GM18861 (cell line): ENCODE measurements at regions not wholly inside any gene's neighbourhood (a gene's known extent, or its start where the extent isn't known, plus 50 kb on each side); places are given as distances from the start of the nearest gene placed in this dataset.
"Not testable (repeated sequence)": the region's sequence is repeated elsewhere in the genome, so short reads cannot be mapped to it uniquely, and the experiment has no call there.

ENCODE experiments used
- ATAC-seq: cut with Tn5 transposase; IDR thresholded peaks from one replicate; pipeline ENCODE4 v1.9.1; 2021; ENCODE audit not compliant: unreplicated experiment

DNA sequence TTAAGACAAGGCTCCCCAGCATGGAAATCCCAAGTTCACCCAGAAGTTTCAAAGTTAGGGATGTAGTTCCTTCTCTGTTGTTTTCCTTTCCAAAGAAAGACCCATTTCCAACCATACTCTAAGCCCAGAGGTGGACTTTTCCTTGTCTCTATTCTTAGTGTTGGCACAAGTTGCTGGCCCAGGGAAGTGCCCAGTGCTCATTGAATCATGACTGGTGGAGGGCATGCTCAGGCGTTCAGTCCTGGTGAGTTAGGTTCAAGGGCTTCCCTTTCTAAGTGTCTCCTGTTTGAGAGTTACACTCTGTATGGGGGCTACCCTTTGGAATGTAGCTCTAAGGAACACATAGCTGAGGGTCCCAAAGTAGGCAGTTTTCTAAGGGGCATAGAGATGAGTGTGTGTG lies 389.5 kb downstream of the KCNRG start:
- no peak for ATAC-seq

DNA sequence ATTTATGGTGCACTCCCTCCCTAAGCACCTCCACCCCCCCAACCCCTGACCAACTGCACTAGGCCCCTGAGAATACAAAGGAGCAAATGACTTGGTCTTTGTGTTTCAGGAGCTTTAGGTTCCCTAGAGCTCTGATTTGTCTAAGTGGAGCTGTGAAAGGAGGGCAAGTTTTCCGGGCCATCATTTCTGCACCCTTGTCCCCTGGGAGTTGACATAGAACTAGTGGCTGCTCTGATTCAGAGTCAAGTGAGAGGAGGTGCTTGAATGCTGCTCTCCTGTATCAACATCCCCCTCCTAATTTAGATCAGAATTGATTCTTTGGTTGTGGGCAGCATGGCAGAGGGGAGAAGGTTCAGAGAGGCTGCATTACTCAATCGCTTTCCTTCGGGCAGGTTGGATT lies 391.6 kb downstream of the KCNRG start:
- no peak for ATAC-seq

DNA sequence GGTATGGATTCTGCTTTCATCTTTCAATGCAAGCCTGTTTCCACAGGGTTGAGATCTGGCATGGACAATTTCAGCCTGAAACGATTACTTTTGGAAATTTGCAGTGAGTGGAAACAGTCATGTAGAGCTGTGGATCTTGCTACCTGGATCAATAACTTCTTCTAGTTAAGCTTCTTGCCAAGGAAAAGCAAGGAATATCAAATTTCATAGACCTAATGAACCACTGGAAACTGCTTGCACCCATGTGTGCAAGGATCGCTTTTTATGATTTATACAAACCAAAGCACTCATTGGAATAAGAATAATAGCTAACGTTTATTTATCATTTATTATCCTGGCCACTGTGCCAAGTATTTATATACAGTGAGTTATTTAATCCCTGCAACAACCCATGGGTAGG lies 392.8 kb downstream of the KCNRG start:
- ATAC-seq: no peak

DNA sequence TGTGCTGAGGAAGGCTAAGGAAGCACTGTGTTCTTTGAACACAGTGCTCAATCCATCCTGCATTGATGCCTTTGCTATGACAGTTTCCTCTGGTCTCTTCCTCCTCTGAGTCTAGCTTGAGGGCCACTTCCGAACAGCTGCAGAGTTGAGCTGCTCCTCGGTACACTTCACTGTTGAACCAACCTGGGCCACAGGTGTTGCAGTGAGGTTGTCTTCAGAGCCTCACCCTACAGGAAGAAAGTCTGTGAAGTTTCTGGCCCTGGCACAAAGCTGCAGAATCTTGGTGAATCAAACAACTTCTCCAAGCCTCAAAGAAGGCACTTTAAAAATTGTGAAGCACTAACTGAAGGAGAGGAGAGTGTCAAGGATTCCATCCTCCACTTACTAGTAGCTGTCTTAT lies 394.0 kb downstream of the KCNRG start:
- ATAC-seq: no peak

DNA sequence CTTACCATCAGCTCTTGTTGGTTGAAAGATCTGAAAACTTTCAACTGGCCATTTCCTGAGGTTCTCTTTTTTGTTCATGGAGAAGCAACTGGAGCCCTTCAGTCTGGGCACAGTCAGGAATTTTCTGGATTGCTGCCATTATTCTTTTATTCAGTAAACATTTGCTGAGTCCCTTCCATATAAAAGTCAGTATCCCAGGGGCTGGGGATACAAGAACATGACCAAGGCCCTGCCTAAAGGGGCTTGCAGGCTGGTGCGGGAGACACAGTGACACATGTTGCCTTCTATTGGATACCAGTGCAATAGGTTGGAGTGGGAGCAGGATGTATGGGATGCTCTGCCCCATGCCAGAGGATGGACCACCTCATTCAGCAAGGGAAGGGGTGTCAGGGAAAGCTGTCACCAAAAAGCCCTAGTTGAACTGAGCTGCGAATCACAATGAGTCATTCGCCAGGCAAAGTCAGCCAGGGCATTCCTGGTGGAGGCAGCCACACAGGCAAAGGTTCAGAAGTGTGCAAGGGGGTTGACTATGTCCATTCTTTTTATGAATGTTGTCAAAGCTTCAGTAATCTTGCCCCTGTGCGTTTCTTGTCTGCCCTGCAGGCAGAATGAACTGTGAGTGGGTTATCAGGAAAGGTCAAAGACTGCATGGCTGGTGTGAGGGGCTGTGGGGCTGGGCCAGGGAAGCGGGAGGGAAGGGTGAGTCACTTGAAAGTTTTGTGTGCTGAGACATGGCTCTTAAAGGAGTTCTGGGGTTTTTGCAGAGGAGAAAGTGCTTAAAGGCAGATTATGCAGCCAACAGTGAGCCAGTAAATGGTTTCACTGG lies 395.9 kb downstream of the KCNRG start:
- no peak for ATAC-seq

DNA sequence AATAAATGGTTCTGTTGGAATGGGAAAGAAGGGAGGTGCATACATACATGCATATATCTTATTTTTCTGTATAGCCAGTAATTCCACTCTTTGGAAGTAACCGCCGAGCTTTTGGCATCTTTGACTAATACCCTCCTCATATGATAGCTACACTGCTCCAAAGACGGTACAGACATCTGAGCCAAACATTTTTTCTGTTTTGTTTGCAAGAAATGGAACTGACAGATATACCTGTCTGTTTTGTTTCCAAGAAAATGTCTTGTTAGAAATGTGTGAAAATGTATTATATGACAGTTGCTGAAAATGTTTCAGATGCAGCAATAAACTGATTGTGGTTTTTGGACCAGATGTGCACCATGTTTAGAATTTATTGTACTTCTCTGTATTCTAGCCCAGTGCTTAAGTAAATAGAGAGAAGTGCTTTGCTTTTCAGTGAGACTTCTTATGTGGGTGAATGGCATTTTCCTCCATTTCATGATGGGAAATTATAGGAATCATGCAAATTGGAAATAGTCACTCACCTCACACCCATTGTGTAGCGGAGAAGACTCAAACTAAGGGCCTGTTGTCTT lies 396.9 kb downstream of the KCNRG start:
- no peak for ATAC-seq

DNA sequence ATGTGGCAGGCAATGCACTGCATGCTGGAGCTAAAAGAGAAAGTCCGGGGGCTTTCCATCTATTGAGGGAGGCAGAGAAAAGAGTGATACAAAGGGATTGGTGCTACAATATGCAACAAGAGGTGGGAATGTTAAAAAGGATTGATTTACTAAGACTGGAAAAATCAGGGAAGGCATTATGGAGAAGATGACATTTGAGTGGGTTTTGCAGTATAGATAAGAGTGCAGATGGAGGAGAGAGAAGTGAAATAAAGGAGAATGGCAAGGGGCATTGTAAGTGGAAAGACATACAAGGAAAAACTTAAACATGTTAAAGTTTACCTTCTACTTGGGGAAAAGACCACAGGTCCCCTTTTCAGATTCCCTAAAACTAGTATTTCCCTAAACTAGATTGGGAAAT lies 399.4 kb downstream of the KCNRG start:
- ATAC-seq: no peak

DNA sequence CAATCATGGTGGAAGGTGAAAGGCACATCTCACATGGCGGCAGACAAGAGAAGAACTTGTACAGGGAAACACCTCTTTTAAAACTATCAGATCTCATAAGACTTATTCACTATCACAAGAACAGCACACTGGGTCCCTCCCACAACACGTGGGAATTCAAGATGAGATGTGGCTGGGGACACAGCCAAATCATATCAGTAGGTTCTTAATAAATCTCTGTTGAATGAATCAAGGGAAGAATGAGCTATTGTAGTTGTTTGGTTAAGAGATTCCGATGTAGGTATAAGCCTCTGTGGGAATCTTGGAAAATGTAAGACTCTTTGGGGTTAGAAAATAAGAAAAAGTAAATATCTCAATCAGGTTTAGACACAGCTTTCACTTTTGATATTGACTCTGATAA lies 400.2 kb downstream of the KCNRG start:
- ATAC-seq: no peak

DNA sequence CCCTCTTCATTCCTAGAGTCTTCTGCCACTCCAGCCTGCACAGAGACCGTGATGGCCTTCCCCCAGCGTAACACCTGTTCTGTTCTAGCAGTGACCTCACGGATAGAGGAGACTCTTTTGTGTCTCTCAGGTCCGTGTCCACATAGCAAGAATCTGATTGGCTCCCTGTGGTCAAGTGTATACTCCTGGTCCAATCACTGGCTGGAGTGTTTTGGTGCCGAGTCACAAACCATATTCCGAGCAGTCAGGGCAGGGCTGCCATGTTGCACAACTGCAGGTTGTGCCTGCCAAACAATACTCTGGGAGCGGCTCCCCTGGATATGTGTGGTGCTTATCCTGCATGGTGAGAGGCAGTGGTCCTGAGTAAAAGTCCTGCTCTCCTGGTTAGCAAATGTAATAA lies 402.4 kb downstream of the KCNRG start:
- no peak for ATAC-seq

DNA sequence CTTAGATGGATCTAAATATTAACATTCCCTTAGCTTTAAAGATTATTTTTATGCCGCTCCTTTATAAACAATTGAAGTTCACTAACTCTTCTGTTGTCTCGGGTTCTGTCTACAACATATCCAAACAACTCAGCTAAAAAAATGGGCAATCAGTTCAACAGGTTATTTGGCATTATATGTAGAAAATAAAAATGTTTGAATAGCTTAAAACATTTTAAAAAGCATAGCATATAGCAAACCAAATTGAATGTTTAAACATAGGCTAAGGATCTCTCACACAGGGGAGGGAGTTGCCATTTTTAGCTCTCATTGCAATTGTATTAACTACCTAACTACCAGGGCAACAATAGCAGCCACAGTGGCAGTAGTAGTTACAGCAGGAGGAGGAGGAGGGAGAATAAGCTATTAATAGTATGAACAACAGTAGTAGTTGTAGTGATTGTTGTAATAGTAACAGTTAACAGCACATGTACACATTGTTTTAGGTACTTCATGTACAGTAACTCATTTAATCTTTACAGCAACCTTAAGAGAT lies 404.2 kb downstream of the KCNRG start:
- no peak for ATAC-seq

DNA sequence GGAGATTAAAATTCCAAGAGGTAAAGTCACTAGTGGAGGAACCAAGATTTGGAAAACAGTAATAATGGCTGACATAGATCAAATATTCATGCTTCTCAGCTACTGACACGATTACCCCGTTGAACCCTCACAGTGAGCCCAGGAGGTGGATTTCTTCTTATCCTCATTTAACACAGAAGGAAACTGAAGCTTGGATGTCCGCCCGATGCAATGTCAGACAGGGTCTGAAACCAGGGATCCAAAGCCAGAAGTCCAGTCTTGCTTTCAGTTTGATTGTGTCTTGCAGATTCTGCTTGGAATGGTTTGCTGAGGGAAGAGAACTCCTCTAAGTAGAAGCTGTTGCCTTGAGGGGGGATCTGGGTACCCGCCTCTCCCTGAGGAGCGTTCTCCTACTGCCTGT lies 404.7 kb downstream of the KCNRG start:
- ATAC-seq: no peak

DNA sequence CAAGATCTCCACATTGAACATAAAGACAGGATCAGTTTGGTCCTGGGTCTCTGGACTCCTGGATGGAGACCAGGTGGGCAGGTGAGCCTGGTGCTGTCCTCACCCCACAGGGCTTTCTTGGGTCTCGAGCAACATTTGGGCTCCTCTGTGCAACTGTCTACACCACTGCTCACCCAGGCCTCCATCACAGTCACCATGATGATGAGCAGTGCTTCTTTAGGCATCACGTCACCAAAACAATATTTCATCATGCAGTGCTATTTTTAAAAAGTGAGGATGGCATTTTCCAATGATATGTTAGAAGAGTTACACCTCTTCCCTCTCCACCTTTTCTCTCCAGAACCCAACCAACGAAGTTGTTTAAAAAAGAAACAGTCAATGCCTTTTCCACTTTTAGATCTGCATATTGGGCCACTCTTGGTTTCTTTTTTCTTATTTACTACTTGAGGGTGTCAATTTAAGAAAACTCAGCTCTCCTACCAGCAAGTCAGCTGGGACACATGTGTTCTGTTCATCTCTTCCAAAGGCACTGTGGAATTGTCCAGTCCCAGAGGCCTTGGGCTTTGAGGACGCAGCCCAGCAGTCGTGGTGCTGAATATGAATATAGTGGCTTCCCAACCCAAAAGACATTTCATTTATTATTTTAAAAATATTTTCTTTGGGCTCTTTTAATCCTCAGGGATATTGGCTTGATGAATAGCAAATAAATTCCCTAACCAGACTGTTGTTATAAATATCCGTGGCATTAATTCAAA lies 405.7 kb downstream of the KCNRG start:
- no peak for ATAC-seq

DNA sequence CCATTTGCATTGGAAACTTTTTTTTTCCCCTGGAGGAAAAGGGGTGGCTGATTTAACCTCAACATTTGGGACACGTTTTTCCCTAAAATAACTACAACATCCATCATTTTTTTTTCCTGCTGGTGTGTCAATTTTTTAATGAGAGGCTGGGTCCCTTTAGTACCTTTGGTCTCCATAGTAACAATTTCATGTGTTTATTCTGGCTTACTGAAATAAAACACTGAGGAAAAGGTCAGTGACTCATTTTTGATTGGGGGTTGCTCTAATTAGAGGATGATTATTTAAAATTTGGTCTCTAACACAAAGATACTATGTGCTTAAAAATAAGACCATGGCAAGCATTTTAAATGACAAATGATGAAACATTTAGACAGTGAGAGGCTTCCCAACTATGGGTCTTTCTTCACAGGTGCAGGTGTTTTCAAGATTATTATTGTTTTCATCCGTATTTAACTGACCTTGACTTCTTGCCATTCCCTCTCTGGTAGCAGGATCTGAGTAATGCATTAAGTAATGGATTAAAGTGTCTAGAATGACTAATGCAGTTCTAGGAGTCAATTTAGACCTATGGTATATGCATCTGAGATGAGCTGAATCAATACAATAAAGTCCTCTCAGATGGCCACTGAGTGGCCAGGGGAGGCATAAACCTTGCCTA lies 406.4 kb downstream of the KCNRG start:
- ATAC-seq: no peak

DNA sequence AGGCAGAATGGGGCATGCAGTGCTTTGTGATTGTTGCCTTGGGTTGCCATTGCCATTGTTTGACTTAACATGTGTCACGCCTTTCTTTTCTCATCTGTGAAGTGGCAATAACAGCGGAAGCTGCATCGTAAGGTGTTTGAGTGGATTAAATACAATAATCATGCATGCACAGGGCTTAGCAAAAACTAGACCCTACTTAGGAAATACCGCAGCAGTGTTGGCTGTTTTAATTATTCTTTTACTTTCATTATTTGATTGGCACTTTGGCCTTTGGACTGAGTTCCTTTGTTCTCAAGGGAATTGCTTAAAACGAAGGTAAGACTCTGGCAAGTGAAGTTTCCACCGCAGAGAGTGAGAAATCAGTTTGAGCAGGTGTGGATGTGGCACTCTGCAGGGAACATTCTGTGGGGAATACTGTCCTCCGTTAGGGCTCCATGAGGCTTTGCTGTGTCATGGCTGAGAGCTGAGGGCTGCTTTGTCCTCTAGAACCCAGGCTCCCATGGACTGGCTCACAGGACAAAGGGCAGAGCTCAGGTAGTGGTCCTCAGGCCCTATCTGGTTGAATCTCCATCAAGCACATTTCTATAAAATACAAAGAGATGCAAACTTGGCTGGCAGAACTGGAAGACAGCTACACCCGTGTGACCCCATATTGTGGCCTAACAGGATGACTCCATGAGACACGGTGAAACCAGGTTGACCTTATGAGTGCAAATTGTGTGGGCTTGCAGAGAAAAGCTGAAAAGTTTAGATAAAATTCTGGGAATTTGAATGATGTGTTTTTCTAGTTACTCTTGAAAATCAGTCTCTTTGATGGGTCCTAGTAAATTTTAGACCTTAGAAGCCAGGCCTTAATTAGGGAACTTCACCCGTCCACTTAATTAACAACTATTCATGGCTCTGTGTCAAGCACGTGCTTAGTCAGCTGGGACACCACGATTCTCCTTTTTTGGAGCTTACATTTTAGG lies 407.2 kb downstream of the KCNRG start:
- no peak for ATAC-seq

DNA sequence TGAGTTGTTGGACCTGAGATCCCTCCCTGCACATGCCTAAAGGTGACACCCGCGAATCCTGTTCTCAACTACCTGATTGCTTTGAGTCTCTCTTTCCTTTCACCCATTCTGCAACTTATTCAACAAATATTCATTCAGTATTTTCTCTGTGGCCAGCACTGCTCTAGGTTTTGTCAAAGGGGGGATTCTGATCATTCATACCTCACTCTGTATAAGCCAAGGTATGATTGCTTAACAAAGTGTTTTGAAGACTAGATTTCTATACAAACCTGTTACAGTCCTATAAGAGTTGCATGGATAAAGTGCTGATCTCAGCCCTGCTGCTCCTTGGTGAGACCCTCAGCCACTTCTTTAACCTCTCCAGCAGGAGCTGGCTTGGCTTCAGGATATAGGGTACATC lies 409.7 kb downstream of the KCNRG start:
- ATAC-seq: no peak

DNA sequence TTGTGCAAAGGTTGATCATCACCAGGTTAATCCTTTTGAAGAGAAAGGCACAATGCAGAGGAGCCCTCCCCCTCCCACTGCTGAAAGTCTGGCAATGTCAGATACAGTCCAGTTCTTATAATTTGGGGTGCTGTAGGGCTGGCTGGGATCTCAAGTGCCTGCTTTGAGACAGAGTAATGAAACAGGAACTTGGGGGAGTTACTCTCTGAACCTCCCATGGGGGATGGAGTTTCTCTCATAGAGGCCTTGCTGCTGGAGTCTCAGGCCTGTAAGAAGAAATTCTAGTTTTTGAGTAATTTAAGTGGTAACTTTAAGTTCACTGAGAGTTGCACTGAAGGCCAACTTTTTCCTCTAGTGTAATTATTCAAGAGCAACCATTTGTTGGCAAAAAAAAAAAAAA lies 410.5 kb downstream of the KCNRG start:
- ATAC-seq: no peak

DNA sequence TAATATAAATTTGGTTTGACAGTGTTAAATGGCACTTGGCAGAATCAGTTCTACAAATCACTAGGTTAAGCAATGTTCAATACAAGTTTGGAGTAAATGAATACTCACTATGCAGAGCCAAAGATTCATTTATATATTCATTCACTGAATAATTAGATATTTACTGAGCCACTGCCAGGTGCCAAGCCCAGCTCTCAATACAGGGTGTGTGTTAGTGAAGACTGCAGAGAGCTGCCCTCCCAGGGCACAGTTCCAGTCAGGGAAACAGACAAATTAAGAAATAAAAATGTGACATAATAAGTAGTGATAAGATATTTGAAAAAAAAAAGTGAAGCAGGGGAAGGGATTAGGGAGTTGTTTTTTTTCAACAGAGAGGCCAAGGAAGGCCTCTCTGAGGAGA lies 411.7 kb downstream of the KCNRG start:
- no peak for ATAC-seq

DNA sequence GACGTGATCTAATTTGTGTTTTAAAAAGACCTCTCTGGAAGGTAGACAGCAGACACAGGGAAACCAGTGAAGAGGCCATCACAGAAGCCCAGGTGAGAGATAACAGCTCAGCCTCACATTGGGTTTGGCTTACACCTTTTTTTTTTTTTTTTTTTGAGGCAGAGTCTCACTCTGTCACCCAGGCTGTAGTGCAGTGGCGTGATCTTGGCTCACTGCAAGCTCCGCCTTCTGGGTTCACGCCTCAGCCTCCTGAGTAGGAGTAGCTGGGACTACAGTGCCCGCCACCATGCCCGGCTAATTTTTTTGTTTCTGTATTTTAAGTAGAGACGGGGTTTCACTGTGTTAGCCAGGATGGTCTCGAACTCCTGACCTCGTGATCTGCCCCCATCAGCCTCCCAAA lies 412.3 kb downstream of the KCNRG start:
- not testable (repeated sequence) for ATAC-seq

DNA sequence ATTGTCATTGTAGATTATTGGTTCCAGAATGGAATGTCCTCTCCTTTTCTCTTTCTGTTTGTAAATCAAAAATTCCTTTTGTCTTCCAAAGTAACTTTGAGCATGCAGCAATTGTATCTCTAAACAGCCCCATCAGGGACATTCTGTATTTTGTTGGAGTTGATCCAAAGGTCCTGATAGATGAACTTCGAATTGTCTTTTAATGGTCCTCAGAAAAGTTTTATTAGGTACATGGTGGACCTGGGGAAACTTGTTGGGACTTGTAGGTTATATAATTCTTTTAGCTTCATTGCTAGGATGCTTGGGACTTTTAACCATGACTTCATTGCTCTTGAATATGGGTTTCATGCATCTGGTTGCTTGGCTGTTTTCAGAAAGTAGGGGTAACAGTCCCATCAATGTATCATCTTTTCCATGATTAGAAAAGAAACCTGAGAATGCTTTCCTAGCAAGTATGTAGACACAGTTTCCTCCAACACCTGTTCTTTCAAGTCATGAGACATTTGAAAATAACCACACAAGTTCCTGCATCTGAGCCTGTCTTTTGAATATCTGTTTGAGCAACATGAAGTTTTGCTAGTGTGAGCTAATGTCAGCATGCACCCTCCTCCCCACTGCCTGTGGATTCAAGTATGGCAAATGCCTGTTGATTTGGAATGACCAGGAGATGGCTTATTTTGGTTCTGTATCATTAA lies 413.1 kb downstream of the KCNRG start:
- ATAC-seq: no peak

DNA sequence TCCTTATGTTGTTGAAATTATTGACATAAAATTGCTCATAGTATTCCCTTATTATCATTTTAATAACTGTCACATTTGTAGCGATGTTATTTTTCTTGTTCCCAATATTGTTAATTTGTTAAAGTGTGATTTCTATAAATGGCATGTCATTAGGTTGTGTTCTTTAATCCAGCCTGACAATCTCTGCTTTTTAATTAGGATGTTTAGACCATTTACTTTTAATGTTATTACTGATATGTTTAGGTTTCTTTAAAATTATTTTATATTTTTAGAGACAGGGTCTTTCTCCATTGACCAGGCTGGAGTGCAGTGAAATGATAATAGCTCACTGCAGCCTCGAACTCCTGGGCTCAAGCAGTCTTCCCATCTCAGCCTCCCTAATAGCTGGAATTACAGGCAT lies 408.5 kb downstream of the DLEU7 start:
- ATAC-seq: no peak
